Keratinocyte (primary cell): ENCODE measurements at regions not wholly inside any gene's neighbourhood (a gene's known extent, or its start where the extent isn't known, plus 50 kb on each side); places are given as distances from the start of the nearest gene placed in this dataset.

Source experiments
- DNase-seq: peaks from one replicate; pipeline ENCODE4 v3.0.0-alpha.2; 2011; ENCODE audit warnings: low read depth, missing footprints, low spot score
- FAIRE-seq: peaks from 2 replicates; lab custom pipeline; 2011; peaks lifted over from hg19 to GRCh38; lab: Jason Lieb, UNC
- H2AFZ ChIP-seq: 2 replicates; pipeline ENCODE4 v1.6.0; 2012; ENCODE audit warnings: low read length, control low read depth, inconsistent platforms; ENCODE audit not compliant: control insufficient read depth
- H3K27ac ChIP-seq: 2 replicates; pipeline ENCODE4 v1.5.1; 2011; ENCODE audit warnings: low read length; ENCODE audit not compliant: control insufficient read depth, insufficient read depth
- H3K27me3 ChIP-seq: 3 replicates; pipeline ENCODE4 v1.6.0; 2011; ENCODE audit warnings: low read length; ENCODE audit not compliant: control insufficient read depth, insufficient read depth; ENCODE audit errors: extremely low read depth
- H3K36me3 ChIP-seq, 2 experiments: 2 replicates in 1 of 2; 3 replicates in 1 of 2; pipeline ENCODE4 v1.5.1; 2011; ENCODE audit warnings: low read length in 2 of 2, mild to moderate bottlenecking in 1 of 2; ENCODE audit not compliant: control insufficient read depth in 2 of 2, insufficient read depth in 2 of 2; ENCODE audit errors: extremely low read depth in 1 of 2
- H3K4me1 ChIP-seq: 3 replicates; pipeline ENCODE4 v1.5.1; 2011; ENCODE audit warnings: low read length; ENCODE audit not compliant: control insufficient read depth, insufficient read depth; ENCODE audit errors: extremely low read depth
- H3K4me2 ChIP-seq: 3 replicates; pipeline ENCODE4 v1.6.0; 2011; ENCODE audit warnings: low read depth, low read length; ENCODE audit not compliant: control insufficient read depth, insufficient read depth; ENCODE audit errors: extremely low read depth
- H3K4me3 ChIP-seq, 3 experiments: fragments of 200-600 bp in 1 of 3; sonication (generic) in 1 of 3; 2 replicates in 2 of 3; 3 replicates in 1 of 3; pipeline ENCODE4 v1.5.1; 2011 to 2016; ENCODE audit warnings: low read length in 3 of 3, mild to moderate bottlenecking in 3 of 3, control low read depth in 2 of 3, inconsistent platforms in 1 of 3, low read depth in 1 of 3, mixed read lengths in 1 of 3, mixed run types in 1 of 3, moderate library complexity in 1 of 3; ENCODE audit not compliant: control insufficient read depth in 2 of 3, insufficient read depth in 2 of 3; ENCODE audit errors: extremely low read depth in 1 of 3
- H3K79me2 ChIP-seq: 2 replicates; pipeline ENCODE4 v1.6.0; 2012; ENCODE audit warnings: low read length; ENCODE audit not compliant: control insufficient read depth, insufficient read depth
- H3K9ac ChIP-seq: 3 replicates; pipeline ENCODE4 v1.6.0; 2011; ENCODE audit warnings: low read length; ENCODE audit not compliant: control insufficient read depth, insufficient read depth; ENCODE audit errors: extremely low read depth
- H3K9me1 ChIP-seq: 3 replicates; pipeline ENCODE4 v1.6.0; 2011; ENCODE audit warnings: low read length; ENCODE audit not compliant: control insufficient read depth, insufficient read depth; ENCODE audit errors: extremely low read depth
- H3K9me3 ChIP-seq: 2 replicates; pipeline ENCODE4 v1.5.1; 2012; ENCODE audit warnings: low read depth, low read length; ENCODE audit not compliant: control insufficient read depth
- H4K20me1 ChIP-seq: 3 replicates; pipeline ENCODE4 v1.6.0; 2011; ENCODE audit warnings: low read length; ENCODE audit not compliant: control insufficient read depth, insufficient read depth; ENCODE audit errors: extremely low read depth
- CTCF ChIP-seq, 3 experiments: IDR thresholded peaks in 1 of 3; conservative IDR thresholded peaks in 1 of 3; optimal IDR thresholded peaks in 1 of 3; 2 replicates in 2 of 3; 3 replicates in 1 of 3; pipeline versions ENCODE3 to v1.5.1; 2011; ENCODE audit warnings: low read length in 3 of 3, mild to moderate bottlenecking in 3 of 3, moderate library complexity in 2 of 3, control low read depth in 1 of 3, inconsistent platforms in 1 of 3; ENCODE audit not compliant: insufficient read depth in 2 of 3; ENCODE audit errors: extremely low read depth in 1 of 3
- EZH2 ChIP-seq: IDR thresholded peaks from one replicate; pipeline ENCODE4 v1.6.1; 2012; ENCODE audit warnings: inconsistent platforms, mild to moderate bottlenecking, low read length, moderate library complexity
- dilution Hi-C: fragments of 300-500 bp; cut with MboI; formaldehyde crosslinking; loops from one replicate; pipeline ENCODE4 v1.7.0; 2020; ENCODE audit warnings: low sequenced_read_pairs; ENCODE audit not compliant: extremely low pct_ligation_motif_present

GRCh38 chr15:35301088-35301487, 216.0 kb upstream of the NANOGP8 start:
- Histone ChIP-seq H4K20me1 (no peaks in the 10 kb centered on the region), H2AFZ (no peak overlapping the region), H3K9ac (no peak overlapping the region), H3K9me1 (no peaks in the 10 kb centered on the region), H3K27me3 (no peaks in the 10 kb centered on the region), H3K27ac (no peak overlapping the region), H3K4me3 (no peak overlapping the region), H3K4me2 (no peak overlapping the region), H3K4me1 (peaks cover 13% of the 10 kb centered on the region), H3K36me3 (no peaks in the 10 kb centered on the region), H3K9me3 (no peaks in the 10 kb centered on the region), H3K79me2 (no peaks in the 10 kb centered on the region)
- DNase-seq (no peak), FAIRE-seq (no peak)
- dilution Hi-C loops = no loop called here
- TF ChIP-seq EZH2 (no peak), CTCF (optimal IDR thresholded peaks at IDR 0.05 in 1 of 3, IDR thresholded peaks at IDR 0.05 in 1 of 3, conservative IDR thresholded peaks at IDR 0.05 in 1 of 3; ENCODE audit: extremely low read depth in 1 of 3, insufficient read depth in 2 of 3, low read length in 3 of 3) (no peak)

- Histone ChIP-seq H3K9ac (no peak overlapping the region), H3K9me3 (no peaks in the 10 kb centered on the region), H3K79me2 (no peaks in the 10 kb centered on the region), H3K4me3 (no peak overlapping the region), H4K20me1 (no peaks in the 10 kb centered on the region), H3K27me3 (no peaks in the 10 kb centered on the region), H2AFZ (no peak overlapping the region), H3K9me1 (no peaks in the 10 kb centered on the region), H3K4me2 (no peak overlapping the region), H3K27ac (no peak overlapping the region), H3K4me1 (no peaks in the 10 kb centered on the region), H3K36me3 (no peaks in the 10 kb centered on the region)
- TF ChIP-seq EZH2 (no peak), CTCF (optimal IDR thresholded peaks at IDR 0.05 in 1 of 3, IDR thresholded peaks at IDR 0.05 in 1 of 3, conservative IDR thresholded peaks at IDR 0.05 in 1 of 3; ENCODE audit: extremely low read depth in 1 of 3, insufficient read depth in 2 of 3, low read length in 3 of 3) (no peak)
- FAIRE-seq = no peak
- no peak for DNase-seq
- dilution Hi-C loops = no loop called here
Observed at GRCh38 chr15:35299059-35299735, 214.1 kb upstream of the NANOGP8 start.
